Endodermal cell (in vitro differentiated cells): ENCODE measurements at regions not wholly inside any gene's neighbourhood (a gene's known extent, or its start where the extent isn't known, plus 50 kb on each side); places are given as distances from the start of the nearest gene placed in this dataset.
A peak's percentile ranks its signal among the peaks of the same experiment; 100 is the strongest.

Experiments used
- DNase-seq: peaks from one replicate; pipeline ENCODE4 v3.0.0-alpha.2; 2017
- H3K27ac ChIP-seq: 2 replicates; pipeline ENCODE4 v1.5.1; 2013; ENCODE audit warnings: mild to moderate bottlenecking, low read depth, low read length, moderate library complexity
- H3K27me3 ChIP-seq: 2 replicates; pipeline ENCODE4 v1.6.1; 2013; ENCODE audit warnings: mild to moderate bottlenecking, low read length, moderate library complexity; ENCODE audit not compliant: insufficient read depth, control insufficient read depth, poor library complexity, severe bottlenecking
- H3K36me3 ChIP-seq: 2 replicates; pipeline ENCODE4 v1.7.0; 2013; ENCODE audit warnings: mild to moderate bottlenecking, low read length, moderate library complexity; ENCODE audit not compliant: control insufficient read depth, insufficient read depth
- H3K4me1 ChIP-seq: one replicate; pipeline ENCODE4 v1.7.0; 2013; ENCODE audit warnings: low read length; ENCODE audit not compliant: control insufficient read depth, insufficient read depth
- H3K4me3 ChIP-seq: 2 replicates; pipeline ENCODE4 v1.5.1; 2013; ENCODE audit warnings: mild to moderate bottlenecking, low read length, moderate library complexity
- H3K9ac ChIP-seq: 2 replicates; pipeline ENCODE4 v1.6.1; 2013; ENCODE audit warnings: mild to moderate bottlenecking, low read length, moderate library complexity; ENCODE audit not compliant: poor library complexity, severe bottlenecking; ENCODE audit errors: extremely low read depth
- H3K9me3 ChIP-seq: 2 replicates; pipeline ENCODE4 v1.6.1; 2013; ENCODE audit warnings: mild to moderate bottlenecking, low read length, moderate library complexity; ENCODE audit not compliant: control insufficient read depth
- H3K27ac Mint-ChIP-seq: 2 replicates; pipeline ENCODE4 v1.8.0; 2020; ENCODE audit warnings: mixed read lengths
- H3K27me3 Mint-ChIP-seq: 2 replicates; pipeline ENCODE4 v1.8.0; 2021; ENCODE audit warnings: mild to moderate bottlenecking, mixed read lengths; ENCODE audit not compliant: insufficient read depth
- H3K36me3 Mint-ChIP-seq: 2 replicates; pipeline ENCODE4 v1.8.0; 2020; ENCODE audit warnings: low read depth, mixed read lengths
- H3K4me1 Mint-ChIP-seq: 2 replicates; pipeline ENCODE4 v1.8.0; 2020; ENCODE audit warnings: mixed read lengths
- H3K4me3 Mint-ChIP-seq: 2 replicates; pipeline ENCODE4 v1.8.0; 2020; ENCODE audit warnings: mild to moderate bottlenecking, moderate library complexity, mixed read lengths
- H3K9me3 Mint-ChIP-seq: 2 replicates; pipeline ENCODE4 v1.8.0; 2020; ENCODE audit warnings: mild to moderate bottlenecking, mixed read lengths
- CTCF ChIP-seq: fragments of 200-600 bp; sonication (generic); conservative IDR thresholded peaks from 2 replicates; pipeline ENCODE4 v1.5.0; 2021; ENCODE audit warnings: antibody characterized with exemption, mild to moderate bottlenecking
- WGBS, 2 experiments: methylation state at CpG; one replicate each; pipeline versions ENCODE4 v1.1.5 to v1.1.7; 2013; ENCODE audit warnings: missing lambda C conversion rate in 2 of 2, mixed read lengths in 1 of 2; ENCODE audit not compliant: insufficient coverage in 1 of 2, insufficient read length in 1 of 2; 5-methylcytosine and 5-hydroxymethylcytosine counted together

GRCh38 chr6:24053057-24053456 lies 73.0 kb upstream of the NRSN1 start:
- no peaks in the 10 kb centered on the region for H3K9me3 ChIP-seq
- Mint-ChIP-seq H3K36me3 (no peaks in the 10 kb centered on the region), H3K9me3 (no peaks in the 10 kb centered on the region), H3K27ac (no peak overlapping the region), H3K27me3 (no peaks in the 10 kb centered on the region), H3K4me3 (no peak overlapping the region), H3K4me1 (peaks cover 2% of the 10 kb centered on the region)
- no peaks in the 10 kb centered on the region for H3K36me3 ChIP-seq
- H3K4me1 ChIP-seq: no peaks in the 10 kb centered on the region
- no peak for TF ChIP-seq CTCF
- WGBS, 2 experiments: 71% methylated on average over 1 of the region's 1 CpG; no CpG with 5 or more reads in 1 of the 2 experiments
- DNase-seq: no peak
- H3K4me3 ChIP-seq: no peak overlapping the region
- H3K9ac ChIP-seq: no peak overlapping the region
- peak overlapping the region; percentile 79 for H3K27ac ChIP-seq
- no peaks in the 10 kb centered on the region for H3K27me3 ChIP-seq

DNA sequence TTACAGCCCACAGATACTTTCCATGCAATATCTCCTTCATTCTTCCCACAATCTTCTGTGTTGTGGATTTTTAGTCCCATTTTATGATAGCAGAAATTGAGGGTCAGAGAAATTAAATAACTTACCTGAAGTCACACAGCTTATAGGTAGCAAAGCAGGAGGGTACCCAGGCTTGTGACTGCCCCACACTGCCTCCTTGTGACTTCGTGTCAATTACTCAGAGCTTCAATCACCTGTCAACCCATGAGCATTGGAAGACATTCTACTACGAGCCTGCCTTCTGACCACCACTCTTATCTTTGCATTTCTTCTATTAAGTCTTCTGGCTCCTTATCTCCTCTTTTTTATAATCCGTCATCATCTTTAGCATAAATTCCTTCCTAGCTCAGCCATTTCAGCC lies 71.6 kb upstream of the NRSN1 start:
- Mint-ChIP-seq H3K4me1 (peaks cover 2% of the 10 kb centered on the region), H3K27ac (no peak overlapping the region), H3K27me3 (no peaks in the 10 kb centered on the region), H3K4me3 (no peak overlapping the region), H3K36me3 (no peaks in the 10 kb centered on the region), H3K9me3 (no peaks in the 10 kb centered on the region)
- Histone ChIP-seq H3K9me3 (no peaks in the 10 kb centered on the region), H3K27ac (no peak overlapping the region), H3K4me1 (no peaks in the 10 kb centered on the region), H3K4me3 (no peak overlapping the region), H3K9ac (no peak overlapping the region), H3K27me3 (no peaks in the 10 kb centered on the region), H3K36me3 (no peaks in the 10 kb centered on the region)
- 67 to 69% methylated on average over 3 of the region's 3 CpGs for WGBS, 2 experiments
- TF ChIP-seq CTCF: peak; percentile 69
- peak; percentile 70 for DNase-seq

DNA sequence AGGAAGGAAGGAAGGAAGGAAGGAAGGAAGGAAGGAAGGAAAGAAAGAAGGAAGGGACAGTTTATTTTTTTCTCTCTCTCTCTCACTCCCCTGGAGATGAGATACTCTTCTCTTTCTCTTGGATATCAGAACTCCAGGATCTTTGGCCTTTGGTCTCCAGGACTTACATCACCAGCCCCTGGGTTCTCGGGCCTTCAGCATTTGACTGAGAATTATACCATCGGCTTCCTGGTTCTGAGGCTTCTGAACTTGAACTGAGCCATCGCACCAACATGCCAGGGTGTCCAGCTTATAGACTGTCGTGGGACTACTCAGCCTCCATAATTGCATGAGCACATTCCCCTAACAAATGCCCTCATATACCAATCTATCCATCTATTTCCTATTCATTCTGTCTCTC lies 69.4 kb upstream of the NRSN1 start:
- no peaks in the 10 kb centered on the region for H3K27me3 ChIP-seq
- no peak overlapping the region for H3K4me3 ChIP-seq
- H3K4me3 Mint-ChIP-seq: no peak overlapping the region
- H3K27ac ChIP-seq: no peak overlapping the region
- H3K9ac ChIP-seq: no peak overlapping the region
- DNase-seq: no peak
- peaks cover 2% of the 10 kb centered on the region for H3K4me1 Mint-ChIP-seq
- no peaks in the 10 kb centered on the region for H3K4me1 ChIP-seq
- no peaks in the 10 kb centered on the region for H3K9me3 ChIP-seq
- no peak for TF ChIP-seq CTCF
- 92 to 96% methylated on average over 4 of the region's 4 CpGs for WGBS, 2 experiments
- no peaks in the 10 kb centered on the region for H3K36me3 Mint-ChIP-seq
- H3K27me3 Mint-ChIP-seq: no peaks in the 10 kb centered on the region
- no peak overlapping the region for H3K27ac Mint-ChIP-seq
- H3K36me3 ChIP-seq: no peaks in the 10 kb centered on the region
- no peaks in the 10 kb centered on the region for H3K9me3 Mint-ChIP-seq
